HG03095 (cell line): ENCODE measurements at regions not wholly inside any gene's neighbourhood (a gene's known extent, or its start where the extent isn't known, plus 50 kb on each side); places are given as distances from the start of the nearest gene placed in this dataset.
"Not testable (repeated sequence)": the region's sequence is repeated elsewhere in the genome, so short reads cannot be mapped to it uniquely, and the experiment has no call there.

ENCODE experiments used
- ATAC-seq: cut with Tn5 transposase; IDR thresholded peaks from one replicate; pipeline ENCODE4 v1.9.1; 2021; ENCODE audit warnings: moderate library complexity; ENCODE audit not compliant: unreplicated experiment

DNA sequence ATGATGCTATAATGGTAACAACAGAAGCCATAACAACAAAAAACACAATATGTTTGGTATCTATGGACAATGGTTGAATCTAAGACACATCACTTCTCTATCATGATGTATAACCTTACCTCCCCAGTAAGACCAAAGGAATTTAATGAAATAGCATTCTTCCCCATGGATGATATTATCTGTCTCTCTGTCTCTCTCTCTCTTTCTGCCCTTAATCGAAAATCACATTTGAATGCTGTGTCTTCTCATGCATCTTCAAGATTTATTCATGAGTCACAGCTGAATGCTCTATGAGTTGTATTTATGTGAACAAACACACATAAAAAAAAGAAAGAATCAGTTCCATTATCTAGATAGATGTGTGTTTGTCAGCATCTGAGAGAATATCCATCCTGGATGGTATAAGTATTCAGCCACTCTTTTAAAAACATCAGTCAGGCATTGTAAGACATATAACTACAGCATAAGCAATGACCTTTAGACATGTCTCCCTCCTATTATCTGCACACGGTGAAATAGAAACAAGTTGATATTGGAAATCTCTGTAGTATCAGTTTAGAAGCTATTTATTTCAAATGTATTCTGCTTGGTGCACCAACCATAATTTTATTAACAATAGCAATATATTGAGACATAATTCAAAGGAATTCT lies 433.3 kb downstream of the TOX3 start:
- ATAC-seq = no peak

DNA sequence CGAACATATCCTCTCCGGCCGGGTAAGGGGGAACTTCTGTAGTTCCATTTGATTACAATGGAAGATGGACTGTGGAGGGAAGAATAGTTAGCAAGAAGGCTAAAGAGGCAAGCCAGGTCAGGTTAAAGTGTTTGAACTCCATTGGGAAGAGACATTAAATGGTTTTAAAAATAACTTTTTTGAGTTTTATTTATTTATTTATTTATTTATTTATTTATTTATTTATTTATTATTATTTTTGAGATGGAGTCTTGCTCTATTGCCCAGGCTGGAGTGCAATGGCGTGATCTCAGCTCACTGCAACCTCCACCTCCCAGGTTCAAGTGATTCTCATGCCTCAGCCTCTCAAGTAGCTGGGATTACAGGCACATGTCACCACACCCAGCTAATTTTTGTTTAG lies 441.9 kb downstream of the TOX3 start:
- ATAC-seq = not testable (repeated sequence)

DNA sequence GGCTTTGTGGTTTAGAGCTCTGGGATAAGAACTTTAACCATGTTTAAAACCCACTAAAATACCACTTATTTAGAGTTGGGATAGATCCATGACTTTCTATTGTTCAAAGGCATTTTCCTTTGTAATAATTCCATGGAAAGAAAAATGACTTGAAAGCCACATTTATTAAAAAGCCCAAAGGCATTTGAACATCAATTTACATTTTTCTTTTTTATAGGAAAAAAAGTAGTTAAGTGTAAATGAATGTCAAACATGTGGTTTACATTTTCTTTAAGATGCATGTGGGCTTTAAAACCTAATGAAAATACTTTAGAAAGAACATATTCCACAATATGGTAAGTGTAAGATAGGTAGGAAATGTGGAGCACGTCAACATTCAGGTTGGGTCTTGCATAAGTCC lies 443.2 kb downstream of the TOX3 start:
- ATAC-seq = no peak

DNA sequence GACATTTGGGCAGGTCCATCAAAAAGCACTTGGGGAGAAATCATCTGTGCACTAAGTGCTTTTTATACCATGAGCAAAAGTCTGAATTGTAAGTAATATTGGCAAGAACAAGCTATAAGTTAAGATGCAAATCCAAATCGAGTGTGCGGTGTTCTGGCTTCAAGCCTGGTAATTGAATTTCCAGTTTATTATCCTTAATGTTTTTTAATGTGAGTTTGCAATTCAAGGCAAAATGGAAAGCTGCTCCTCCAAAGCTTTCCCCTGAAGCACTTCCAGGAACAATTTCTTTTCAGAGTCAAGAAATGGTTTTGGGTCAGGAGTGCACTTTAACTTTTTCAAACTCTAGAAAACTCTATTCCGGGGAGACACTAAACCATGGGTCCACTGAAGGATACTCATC lies 445.7 kb downstream of the TOX3 start:
- ATAC-seq = no peak

DNA sequence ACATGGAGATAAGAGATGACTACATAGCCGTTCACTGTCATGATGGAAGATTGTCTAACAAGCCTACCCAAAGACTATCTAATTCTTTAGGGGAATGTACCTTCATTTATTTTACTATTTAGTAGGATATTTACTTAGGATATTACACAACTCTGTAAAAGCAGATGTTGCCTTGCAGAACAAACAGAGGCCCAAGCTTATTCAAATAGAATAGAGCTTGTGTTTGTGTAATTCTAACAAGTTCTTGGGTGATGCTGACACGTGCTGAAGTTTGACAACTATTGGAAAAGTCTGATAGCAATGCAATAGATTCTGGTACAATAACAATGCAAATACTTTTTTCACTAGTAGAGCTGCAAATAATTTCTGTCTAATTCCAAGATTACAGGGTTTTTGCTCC lies 447.6 kb downstream of the TOX3 start:
- no peak for ATAC-seq

DNA sequence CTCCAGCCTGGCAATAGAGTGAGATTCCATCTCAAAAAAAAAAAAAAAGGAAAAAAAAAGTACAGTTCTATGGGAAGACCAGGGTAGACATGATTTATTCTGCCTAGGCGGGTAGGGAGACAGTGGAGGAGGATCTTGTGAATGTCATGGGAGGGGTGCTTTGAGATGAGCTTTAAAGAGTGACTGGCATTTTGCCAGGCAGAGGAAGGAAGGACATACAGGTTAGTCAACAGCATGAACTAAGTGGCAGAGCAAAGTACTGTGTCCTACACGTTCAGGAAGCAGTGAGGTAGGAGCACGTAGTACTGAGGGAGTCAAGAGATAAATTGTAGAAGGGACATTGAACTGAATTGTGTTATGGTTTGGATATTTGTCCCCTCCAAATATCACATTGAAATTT lies 451.5 kb downstream of the TOX3 start:
- ATAC-seq = no peak

DNA sequence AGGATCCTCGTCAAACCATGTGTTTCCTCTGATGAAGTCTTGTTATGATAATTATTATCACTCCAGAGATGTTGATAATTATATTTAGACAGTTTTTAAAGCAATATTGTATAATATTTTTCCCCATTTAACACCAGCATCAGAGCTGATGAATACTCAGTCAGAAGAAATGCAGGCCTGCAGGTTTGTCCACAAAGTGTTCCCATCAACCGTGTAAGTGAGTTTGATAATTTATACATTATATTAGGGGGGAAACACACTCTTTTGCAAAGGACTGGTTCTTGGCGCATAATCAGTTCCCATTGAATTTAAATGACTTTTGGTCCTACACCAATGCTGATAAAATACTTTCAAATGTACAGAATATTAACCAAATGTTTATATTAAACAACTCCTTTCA lies 454.8 kb downstream of the TOX3 start:
- ATAC-seq = no peak

DNA sequence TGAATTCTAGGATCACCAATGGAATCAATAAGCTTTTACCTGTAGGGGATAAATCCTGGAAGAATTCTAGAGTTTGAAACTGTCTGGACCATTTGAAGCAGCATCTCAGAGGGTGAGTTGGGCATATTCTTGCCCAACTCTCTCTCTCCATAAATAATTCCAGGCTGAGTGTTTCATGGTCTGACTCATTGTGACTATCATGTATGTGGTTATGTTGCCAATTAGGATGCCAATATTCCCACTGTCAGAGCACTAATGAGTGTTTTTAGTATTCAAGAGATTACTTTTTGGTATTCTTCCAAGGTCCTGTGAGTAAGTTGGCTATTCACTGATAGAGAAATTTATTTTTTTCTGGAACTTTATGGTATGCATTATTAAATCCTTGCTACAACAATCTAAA lies 456.9 kb downstream of the TOX3 start:
- ATAC-seq = no peak

DNA sequence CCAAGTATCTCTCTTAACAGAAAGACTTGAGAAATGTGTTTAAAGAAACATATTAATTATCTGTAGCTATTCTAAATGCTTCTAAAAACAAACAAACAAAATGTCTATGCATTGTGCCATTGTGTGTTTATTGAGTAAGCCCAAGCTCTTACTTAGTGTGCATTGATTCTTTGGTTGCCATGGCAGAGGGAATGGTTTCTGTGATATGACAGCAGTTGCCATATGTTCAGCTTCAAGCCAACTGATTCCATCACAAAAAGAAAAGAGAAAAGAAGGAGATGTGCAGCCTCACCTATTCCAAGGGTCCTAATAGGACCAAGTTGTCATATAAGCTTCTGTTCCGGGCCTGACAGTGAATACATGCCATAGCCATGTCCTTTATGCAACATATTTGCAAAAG lies 457.5 kb downstream of the TOX3 start:
- ATAC-seq = no peak

DNA sequence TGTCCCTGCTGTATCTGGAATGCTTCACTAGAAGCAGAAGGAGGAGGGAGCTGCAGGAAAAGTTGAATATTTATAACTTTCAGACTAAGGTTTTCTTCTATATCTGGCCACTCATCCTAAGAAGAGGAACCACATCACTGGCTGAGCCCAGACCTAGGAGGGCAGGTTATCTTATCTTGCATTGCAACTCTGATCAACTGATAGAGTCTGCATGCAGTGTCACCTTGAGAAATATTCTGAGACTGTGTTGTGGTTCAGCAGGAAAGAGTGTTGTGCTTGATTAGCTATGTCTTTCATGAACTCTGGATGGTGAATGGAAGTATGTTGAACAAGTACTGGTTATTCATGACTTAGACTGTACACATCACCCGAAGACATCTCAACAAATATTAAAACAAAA lies 460.0 kb downstream of the TOX3 start:
- no peak for ATAC-seq

DNA sequence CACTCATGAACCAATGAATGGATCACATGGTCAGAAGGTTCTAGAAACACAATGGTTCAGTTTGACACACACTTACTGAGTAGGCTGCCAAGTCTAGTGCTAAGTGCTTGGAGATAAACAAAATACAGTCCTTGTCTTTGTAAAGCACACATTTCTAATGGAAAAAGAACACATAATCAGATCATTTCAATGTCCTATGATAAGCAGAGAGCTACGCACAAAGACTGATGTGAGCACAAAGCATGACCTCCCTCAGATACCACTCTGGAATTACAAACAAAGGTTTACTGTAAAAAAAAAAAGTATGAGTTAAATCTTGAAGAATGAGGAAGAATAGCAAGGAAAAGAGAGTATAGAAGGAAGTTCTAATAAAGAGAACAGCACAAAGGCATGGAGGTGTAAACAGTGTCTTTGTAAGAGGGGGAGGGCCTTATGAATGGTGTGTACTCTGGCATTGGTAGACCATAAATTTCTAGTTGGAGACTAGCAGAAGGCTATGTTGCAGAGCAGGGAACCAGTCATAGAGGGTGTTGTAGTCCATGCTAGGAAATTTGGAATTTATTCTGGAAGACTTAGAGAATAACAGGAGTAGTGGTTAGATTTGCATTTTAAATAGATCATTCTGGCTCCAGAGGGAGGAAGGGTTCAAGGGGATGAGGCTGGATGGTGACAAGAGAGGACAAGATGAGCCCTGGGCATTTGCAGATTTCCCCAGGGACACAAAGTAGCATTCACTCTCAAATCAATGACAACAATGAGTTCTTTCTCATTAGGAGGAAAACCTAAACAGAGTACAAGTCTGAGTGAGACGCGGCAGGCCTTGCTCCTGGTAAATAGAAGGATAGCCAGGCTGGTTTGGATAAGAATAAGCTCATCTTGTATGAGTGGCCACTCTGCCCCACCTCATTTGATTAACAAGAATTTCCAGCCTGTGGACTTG lies 468.0 kb downstream of the TOX3 start:
- ATAC-seq = no peak

DNA sequence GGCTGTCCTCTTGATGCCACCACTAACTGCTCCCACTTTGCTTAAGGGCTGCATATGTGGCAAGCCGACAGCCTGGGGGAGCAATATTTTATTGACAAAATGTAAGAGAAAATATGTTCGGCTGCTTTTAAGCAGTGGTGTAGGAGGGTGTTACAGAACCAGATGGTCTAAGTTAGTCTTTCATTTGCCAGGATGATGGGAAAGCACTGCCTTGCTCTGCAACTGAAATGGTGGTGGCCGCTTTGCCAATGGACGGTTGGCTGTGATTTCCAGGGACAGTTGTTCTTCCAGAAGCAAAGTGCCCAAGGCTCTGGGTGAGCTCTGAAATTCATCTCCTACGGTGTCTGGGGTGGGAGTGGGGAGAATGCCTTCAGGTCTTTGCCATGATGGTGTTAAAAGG lies 469.3 kb downstream of the TOX3 start:
- ATAC-seq = no peak

DNA sequence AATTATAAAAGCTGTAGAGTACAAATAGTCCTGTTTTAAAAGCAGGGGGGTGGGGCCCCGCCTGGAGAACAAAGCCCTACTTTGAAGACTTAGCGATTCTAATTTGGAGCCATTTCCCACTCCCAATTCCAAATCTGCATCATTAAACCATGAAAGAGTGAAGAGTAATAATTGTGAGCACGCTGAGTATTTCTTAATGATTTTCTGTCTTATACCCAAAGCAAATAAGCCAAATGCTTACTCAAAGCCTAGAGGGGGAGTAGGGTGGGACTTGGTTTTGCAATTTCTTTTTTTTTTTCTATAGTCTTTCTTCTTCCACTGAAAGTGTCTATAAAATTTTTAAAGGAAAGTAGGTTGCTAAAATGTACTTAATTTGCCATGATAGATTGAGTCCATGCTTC lies 470.1 kb downstream of the TOX3 start:
- no peak for ATAC-seq

DNA sequence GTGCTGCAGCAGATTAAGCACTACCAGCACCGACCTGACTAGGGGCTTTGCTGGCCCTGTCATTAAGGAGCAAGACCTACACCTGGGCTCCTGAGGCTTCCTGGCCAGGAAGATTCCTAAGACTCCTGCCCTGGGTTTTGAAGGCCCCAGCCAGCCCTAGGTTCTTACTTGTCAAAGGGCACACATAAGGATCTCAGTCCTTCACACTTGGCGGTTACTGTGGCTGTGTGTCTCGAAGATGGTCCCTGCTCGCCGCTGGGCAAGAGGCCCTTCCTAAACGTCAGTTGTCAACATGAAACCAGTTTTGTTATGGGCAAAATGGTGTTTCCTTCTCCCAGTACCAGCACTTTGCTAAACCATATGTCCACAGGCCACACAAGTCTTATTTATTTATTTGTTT lies 470.6 kb downstream of the TOX3 start:
- no peak for ATAC-seq

DNA sequence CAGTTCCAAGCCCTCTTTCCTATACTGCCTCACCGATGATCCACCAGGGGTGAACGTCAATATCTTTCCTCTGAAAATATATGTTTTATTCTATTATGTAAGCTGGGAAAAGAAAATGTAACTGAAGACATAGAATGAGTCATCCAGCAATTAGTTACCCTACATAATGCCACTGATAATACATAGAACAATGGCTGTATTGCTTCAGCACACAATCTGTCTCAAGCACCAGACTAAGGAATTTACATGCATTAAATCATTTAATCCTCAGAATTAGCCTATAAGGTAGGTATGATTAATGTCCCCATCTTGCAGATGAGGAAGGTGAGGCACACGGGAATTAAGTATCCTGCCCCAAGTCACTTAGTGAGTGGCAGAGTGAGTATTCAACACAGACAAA lies 472.8 kb downstream of the TOX3 start:
- ATAC-seq = no peak

DNA sequence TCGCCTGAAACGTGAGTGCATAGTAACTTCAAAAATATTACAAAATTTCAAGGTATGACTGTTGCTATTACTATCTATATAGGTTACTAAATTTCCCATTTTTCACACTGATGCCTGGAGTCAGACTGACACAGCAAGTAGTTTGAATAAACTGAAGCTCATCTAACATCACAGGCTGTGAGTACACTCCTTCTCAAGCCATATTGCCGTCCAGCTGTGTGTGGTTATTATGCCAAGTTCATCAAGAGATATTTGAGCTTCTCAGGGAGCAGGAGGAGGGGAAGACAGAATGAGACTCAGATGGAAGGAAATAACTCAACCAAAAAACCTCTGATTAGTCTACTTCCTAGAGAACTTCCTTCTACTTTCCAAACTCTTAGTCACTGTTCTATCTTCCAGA lies 473.9 kb downstream of the TOX3 start:
- no peak for ATAC-seq

DNA sequence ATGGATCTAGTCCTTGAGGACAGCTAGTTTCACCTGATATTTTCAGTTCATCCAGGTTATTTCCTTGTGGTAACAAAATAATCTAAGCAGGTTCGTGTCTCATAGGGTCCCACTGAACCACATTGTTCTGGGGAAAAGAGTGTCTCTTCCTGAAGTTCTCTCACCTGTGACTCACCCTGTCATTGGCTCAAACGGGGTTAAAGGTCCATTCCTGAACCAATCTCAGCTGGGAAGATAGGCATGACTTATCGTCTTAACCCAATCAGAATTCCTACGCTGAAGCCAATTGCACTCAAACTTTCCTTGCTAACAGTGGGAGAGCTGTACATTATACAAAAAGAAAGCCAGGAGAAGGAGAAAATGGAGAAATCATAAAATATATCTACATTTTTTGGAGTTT lies 475.8 kb downstream of the TOX3 start:
- no peak for ATAC-seq

DNA sequence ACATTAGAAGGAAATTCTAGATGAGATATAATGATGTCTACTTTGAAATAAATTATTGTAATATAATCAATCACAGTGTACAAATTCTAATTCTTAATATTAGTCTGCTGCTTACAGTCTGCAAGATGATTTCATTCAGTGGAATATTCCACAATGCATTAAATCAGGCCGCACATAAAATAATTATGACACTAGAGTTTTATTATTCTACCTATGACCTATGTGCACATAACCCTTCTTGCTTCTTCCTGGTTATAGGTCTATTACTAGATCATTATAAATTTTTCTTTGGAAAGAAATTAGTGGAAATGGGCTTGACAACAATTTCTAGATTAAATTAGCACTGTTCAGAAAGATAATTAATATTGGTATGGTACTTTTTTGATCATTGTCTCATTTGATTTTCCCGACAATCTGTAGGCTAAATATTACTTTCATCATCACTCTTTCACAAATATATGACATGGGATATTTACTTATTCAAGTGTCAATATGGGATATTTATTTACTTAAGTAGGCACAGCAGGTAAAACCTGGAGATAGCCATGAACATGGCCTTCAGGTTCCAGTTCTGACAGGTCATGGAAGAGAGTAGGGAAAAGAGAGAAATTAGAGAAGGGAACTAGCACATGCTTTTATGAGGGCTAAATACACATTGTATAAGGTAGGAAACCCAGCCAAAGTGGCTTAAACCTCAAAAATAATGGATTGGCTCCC lies 476.4 kb downstream of the TOX3 start:
- no peak for ATAC-seq

DNA sequence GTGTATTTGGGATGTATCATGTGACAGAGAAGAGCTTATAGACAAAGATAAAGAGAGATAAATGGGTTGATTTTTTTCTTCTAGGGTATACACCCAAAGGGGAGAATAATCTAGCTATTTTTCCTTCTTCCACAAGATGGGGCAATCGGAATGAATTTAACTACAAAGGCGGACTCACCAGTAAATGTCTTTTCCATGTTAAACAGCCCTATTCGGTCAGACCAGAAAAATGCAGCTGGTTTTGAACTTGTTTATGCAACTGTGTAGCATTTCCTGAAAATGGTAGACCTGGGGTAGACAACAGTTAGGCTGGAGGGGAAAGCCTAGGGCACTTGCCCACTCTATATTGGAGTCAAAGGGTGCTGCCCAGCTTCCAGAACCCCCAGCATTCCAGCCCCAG lies 477.1 kb downstream of the TOX3 start:
- ATAC-seq = no peak

DNA sequence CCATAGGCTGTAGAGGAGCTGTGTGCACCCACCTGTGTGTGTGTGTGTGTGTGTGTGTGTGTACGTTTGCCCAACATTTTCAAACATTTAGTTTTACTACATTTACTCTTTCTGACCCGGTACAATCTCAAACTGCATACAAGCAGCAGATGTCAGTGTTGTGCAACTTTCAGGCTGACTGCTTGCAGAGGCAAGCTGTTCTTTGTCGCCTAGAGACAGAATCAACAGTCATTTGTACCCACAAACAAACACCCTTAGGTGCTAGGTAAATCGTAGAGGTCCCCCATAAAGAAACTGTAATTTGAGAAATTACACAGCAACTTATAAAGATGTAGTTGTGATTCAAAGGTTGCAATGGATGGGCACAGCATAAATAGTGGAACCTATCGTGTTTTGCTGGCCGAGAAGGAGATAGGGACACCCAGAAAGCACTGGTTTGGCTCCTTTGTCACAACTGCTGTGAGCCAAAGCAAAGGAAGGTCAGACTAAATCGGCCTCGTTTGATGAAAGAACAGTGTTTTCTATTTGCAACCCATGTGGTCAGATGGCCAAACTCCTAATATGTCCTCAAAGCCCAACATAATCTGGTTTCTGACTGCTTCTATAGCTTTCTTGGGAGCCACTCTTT lies 478.4 kb downstream of the TOX3 start:
- no peak for ATAC-seq

DNA sequence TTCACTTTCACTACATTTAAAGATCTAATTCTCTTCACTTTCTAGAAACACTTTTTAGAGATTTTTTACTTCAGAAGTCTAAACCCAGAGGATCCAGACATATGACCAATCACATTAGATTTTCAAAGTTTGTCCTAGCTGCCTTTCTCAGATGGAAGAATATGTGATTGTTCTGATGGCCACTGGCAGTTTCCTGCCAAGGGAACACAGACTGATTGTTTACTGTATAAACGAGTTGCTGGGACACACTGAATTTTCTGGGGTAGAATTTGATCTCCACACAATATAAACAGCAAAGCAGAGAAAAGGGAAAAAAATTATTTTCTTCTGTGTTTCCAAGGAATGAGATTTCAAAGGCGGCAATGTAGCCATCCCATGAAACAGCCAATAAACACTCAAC lies 480.0 kb downstream of the TOX3 start:
- ATAC-seq = no peak
